Stimulated activated CD8-positive, alpha-beta memory T cell treated with anti-CD3 and anti-CD28 coated beads, Interleukin-7, amount 100 ng/mL, for 48 hours (primary cell): ENCODE measurements at regions not wholly inside any gene's neighbourhood (a gene's known extent, or its start where the extent isn't known, plus 50 kb on each side); places are given as distances from the start of the nearest gene placed in this dataset.

Experiments
- DNase-seq, 2 donors: peaks; one replicate each; pipeline ENCODE4 v3.0.0-alpha.2; 2020; ENCODE audit warnings: low read depth in 1 of 2; ENCODE audit errors: extremely low read depth in 1 of 2

GRCh38 chr22:49626361-49627216 is 201.1 kb downstream of the BRD1 start:
- no peak for DNase-seq

GRCh38 chr22:49624421-49625177 is 203.1 kb downstream of the BRD1 start:
- no peak for DNase-seq

- no peak for DNase-seq
These were observed 204.0 kb downstream of the BRD1 start for GRCh38 chr22:49623715-49624114.

GRCh38 chr22:49623176-49623575 is 204.5 kb downstream of the BRD1 start:
- no peak for DNase-seq

GRCh38 chr22:49622241-49623105 is 205.2 kb downstream of the BRD1 start:
- DNase-seq, result no peak

- DNase-seq, result no peak
These were observed 206.0 kb downstream of the BRD1 start for GRCh38 chr22:49621601-49622210.

GRCh38 chr22:49620666-49621065 is 207.0 kb downstream of the BRD1 start:
- no peak for DNase-seq

GRCh38 chr22:49620003-49620556 is 207.6 kb downstream of the BRD1 start:
- no peak for DNase-seq

- DNase-seq, result no peak
These were observed 208.4 kb downstream of the BRD1 start for GRCh38 chr22:49619301-49619700.

GRCh38 chr22:49618677-49618953 is 209.1 kb downstream of the BRD1 start:
- no peak for DNase-seq

- DNase-seq, result no peak
These were observed 209.6 kb downstream of the BRD1 start for GRCh38 chr22:49617866-49618676.

- no peak for DNase-seq
These were observed 210.4 kb downstream of the BRD1 start for GRCh38 chr22:49617264-49617663.

GRCh38 chr22:49616356-49617231 is 211.1 kb downstream of the BRD1 start:
- no peak for DNase-seq

GRCh38 chr22:49614966-49615965 is 212.4 kb downstream of the BRD1 start:
- DNase-seq, result no peak

- no peak for DNase-seq
These were observed 214.0 kb downstream of the BRD1 start for GRCh38 chr22:49613511-49614270.

GRCh38 chr22:49613108-49613507 is 214.6 kb downstream of the BRD1 start:
- DNase-seq, result no peak
